ENCODE measurements at regions not wholly inside any gene's neighbourhood (a gene's known extent, or its start where the extent isn't known, plus 50 kb on each side); places are given as distances from the start of the nearest gene placed in this dataset.

- DNase-seq: no peak
Measured at GRCh38 chr14:51307551-51307950, 67.5 kb downstream of the TMX1 start.

GRCh38 chr14:51308866-51309265, 68.8 kb downstream of the TMX1 start:
- no peak for DNase-seq

GRCh38 chr14:51310505-51310944, 70.5 kb downstream of the TMX1 start:
- DNase-seq: no peak

DNA sequence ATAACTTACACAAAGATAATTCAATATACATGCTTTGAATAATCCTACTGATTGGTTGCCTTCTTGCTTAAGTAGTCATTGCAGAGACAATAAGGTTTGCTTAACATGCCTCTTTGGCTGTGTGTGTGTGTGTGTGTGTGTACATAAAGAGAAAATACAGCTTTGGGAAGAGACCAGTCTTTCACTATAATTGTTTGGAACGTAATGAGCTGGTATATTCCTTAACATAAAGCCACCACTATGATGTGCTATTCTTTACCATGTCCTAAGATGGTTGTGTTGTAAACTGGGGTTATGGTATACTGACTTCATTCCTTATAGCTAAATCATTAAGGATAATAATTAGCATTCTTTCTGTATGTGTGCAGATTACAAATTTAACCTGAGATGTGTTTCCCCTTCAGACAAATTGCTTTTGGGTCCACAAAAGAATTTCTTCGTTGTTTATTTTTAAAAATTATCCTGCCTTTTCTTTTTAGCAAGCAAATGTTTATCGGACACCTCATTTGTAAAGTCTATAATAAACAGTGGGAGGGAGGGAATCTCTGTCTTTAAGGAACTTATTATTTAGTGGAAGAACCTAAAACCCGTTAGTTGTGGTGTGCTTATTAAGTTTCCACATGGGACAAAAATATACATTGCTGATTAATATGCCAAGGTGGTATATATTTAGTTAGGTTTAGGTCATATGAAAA, 74.4 kb downstream of the TMX1 start:
- DNase-seq: no peak

DNA sequence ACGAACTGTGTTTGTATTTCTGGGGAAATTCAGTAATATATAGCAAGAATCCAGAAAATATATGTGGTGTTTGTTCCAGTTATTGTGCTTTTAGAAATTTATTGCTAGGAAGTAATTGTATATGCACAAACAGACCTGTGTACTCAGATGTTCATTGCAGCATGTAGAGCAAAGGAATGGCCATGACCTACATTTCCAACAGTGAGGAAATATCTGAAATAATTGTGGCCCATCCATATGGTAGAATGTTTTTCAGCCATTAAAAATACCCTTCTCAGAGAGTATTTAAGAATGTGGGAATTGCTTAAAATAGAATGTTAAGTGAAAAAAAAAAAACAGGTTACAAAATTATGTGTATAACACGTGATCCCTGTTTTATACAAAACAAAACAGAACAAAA, 77.3 kb downstream of the TMX1 start:
- no peak for DNase-seq

DNA sequence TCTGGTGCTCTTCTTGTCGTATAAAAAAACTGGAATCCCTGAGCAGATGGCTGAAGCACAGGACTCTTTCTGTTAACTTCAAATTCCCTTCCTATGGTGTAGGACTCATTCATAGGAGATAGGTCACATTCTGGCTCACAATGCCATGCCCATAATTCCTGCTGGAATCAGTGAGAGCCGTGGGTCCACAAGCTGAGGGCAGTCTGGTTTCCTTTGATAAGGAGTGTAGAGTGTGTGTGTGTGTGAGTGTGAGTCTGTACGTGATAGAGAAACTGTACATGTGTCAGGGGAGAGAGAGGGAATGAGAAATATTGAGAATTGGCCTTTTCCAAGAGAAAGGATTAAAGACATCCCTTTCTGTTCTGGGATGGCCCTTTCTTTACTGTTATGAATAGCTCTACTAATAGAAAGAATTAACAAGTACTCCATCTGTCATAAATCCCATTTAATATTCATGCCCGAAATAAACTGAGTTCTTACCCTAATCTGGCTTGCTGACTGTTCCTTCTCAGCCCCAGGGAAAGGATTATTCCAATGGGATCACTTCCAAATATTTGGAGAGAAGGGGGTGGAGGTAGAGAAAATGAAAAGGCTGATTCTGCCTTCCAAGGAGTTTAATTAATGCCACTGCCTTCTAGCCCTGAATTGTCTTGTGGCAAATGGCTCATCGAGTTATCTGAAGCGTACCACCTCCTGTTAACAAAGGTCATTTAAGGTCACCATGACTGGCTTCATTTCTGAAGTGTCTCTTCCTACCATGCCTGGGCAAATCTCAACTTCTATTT, 79.0 kb downstream of the TMX1 start:
- DNase-seq: no peak

DNA sequence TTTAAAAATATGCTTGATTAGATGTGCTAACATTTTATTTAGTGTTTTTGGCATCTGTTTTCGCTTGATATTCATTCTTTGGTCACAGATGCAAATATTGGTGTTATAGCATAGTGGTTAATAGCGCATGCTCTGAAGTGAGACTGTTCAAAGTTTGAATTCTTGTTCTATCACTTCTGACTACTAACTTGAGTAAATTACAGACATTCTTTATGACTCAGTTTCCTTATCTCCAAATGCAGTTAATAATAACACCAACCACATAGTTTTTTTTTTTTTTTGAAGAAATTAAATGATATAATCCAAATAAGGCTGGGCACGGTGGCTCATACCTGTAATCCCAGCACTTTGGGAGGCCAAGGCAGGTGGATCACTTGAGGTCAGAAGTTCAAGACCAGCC, 81.0 kb downstream of the TMX1 start:
- DNase-seq: no peak

DNA sequence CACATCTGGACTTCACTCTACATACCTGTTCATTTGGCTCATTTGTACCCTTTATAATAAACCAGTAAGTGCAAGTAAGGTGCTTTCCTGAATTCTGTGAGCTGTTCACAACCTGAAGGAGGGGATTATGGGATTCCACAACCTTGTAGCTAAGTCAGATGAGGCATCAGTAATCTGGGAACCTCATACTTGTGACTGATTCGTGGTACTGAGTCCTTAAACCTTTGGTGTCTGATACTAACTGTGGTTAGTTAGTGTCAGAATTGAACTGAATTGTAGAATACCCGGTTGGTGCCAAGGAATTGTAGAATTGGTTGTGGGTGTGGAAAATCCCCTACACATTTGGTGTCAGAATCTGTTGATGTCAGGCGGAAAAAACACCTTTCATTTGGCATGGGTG, 83.4 kb downstream of the TMX1 start:
- no peak for DNase-seq

- no peak for DNase-seq
Measured at GRCh38 chr14:51327376-51327775, 87.3 kb downstream of the TMX1 start.

DNA sequence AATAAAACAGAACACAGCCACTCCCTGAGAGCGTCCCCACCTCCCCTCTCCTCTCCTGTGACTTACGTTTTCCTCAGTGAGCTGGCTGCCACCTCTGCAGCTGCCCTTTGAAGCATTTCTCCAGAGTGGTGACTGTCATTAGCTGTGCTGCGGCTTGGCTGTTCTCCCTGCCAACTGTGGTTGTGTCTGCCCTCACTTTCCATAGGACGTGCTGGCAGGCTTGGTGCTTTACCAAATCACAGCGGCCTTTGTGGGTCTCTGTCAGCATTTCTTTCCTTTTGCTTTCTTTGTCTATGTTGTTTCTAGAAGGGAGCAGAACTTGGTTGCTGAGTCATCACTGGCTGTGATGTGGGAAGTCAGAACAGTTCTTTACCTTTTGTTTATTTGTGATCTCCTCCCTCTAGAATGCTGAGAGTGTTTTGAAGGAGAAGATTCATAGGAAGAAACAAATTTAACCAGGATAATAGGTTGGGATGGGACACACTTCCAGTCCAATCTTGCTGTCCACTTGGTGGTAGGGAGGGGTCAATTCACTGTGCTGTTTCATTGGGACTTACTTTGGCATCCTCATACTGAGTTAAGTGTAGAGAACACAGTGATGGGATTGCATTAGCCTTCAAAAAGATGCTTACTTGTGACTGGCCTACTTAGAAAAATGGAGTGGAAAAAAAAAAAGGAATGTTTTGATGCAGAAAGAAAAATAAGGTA, 88.2 kb downstream of the TMX1 start:
- DNase-seq: peak; percentile 8

DNA sequence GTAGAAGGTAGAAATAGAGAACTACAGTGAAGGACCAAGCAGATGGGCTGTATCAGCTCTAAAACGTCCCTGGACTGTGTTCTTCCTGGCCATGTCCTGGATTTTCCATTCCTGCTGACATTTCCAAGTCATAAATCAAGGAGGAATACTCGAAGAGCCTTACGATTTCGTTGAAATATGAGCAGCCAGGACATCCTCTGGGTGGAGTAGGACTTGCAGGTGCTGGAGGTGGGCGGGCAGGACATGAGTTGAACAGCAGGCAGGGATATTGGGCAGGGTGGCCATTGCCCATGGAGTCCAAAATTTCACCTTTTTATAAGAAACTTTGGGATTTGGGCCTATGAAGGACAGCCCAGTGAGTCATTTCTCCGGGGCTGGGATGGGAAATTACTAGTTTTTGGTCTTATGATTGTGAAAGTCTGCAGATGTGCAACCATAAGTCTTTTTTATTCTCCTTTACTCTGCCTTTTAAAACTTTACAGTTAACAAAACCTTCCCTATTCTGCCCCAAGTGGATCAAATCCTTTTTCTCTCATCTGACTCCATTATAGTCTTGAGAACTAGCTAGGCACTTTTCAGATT, 88.8 kb downstream of the TMX1 start:
- no peak for DNase-seq

- no peak for DNase-seq
Measured at GRCh38 chr14:51331486-51332367, 91.7 kb downstream of the TMX1 start.

GRCh38 chr14:51333299-51333698, 93.3 kb downstream of the TMX1 start:
- no peak for DNase-seq

- no peak for DNase-seq
Measured at GRCh38 chr14:51333901-51334521, 94.0 kb downstream of the TMX1 start.

DNA sequence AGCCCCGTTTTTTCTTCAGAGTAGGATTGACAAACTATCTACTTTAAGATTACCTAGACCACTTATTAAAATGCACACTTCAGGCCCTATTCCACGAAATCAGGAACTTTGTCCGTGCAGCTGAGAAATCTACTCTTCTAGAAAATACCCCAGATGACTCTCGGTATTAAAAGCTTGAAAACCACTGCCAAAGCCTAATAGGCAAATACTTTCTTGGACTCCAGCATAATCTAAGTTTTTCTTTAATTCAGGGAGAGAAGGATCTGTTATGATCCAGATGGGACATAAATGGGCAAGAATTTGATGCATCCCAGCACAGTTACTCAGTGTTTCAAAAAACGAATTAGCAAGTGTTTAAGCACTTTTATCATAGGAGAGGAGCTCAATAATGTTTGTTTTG, 94.5 kb downstream of the TMX1 start:
- no peak for DNase-seq

- no peak for DNase-seq
Measured at GRCh38 chr14:51335531-51335930, 95.5 kb downstream of the TMX1 start.

GRCh38 chr14:51335961-51336723, 96.1 kb downstream of the TMX1 start:
- no peak for DNase-seq

DNA sequence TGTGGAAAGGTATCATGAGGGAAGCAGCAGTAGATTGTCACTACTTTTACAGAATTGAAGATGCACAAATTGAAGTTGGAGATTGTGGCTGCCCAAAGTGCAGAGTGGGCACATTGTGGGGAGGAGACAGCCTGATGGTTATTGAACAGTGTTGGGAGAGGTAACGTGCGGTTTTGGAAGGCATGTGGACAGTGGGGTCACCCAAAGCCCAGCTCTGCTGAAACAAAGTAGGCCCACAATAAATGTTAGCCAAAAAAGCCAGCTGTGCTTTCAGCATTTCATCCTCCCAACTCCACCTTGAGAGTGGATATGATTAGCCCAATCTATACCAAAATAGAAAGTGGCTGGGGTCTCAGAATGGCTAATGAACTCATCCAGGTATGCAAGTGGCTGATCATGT, 96.7 kb downstream of the TMX1 start:
- no peak for DNase-seq

DNA sequence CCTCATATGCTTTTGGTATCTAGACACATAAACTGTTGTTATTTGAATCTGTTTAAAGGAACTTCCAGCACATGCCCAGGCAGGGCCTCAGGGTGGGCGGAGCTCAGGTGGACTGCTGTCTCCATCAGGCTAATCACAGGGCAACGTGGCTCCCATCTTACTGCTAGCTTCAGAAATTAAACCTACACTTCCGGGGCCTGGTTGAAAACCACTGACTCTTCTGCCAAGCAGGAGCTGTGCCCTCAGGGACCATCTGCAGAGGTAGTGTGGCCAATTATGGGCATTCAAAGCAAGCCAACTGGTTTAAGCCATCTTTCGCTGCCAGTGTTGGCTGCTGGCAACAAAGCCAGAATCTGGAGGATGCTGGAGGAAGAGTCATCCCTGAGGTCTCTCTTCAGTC, 97.5 kb downstream of the TMX1 start:
- no peak for DNase-seq

- no peak for DNase-seq
Measured at GRCh38 chr14:51341338-51341737, 101.3 kb downstream of the TMX1 start.

DNA sequence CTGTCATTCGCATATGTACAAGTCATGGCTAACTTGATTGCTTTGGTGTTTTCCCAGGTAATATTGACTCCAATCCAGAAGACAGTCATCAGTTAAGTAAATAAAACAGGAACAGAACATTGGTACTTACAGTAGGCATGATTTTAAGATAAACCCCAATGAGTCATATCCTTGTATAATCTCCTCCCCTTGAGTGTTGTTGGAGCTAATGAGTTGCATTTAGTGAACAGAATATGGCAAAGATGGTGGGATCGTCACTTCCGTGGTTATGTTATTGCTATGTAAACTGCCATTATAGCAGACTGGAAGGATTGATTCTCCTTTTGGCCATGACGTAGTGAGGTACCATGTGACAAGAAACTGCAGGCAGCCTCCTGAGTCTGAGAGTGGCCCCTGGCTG, 102.2 kb downstream of the TMX1 start:
- DNase-seq: no peak

Measured in stimulated activated naive CD4-positive, alpha-beta T cell treated with Interleukin-2 at 50 U/mL for 16 hours (primary cell).